Spleen (tissue), 11 donors: ENCODE measurements at regions not wholly inside any gene's neighbourhood (a gene's known extent, or its start where the extent isn't known, plus 50 kb on each side); places are given as distances from the start of the nearest gene placed in this dataset.

Experiments used
- DNase-seq: peaks from one replicate; pipeline ENCODE4 v3.0.0-alpha.2; 2020
- H3K27ac ChIP-seq, 8 donors: fragments of 200-600 bp; sonication (generic) in 7 of 8; 1 replicate in 4 of 8; 2 replicates in 4 of 8; pipeline versions ENCODE4 v1.5.0 to v1.8.0; 2016 to 2021; ENCODE audit warnings: inconsistent platforms in 4 of 8, mild to moderate bottlenecking in 4 of 8, moderate library complexity in 1 of 8
- H3K27me3 ChIP-seq, 7 donors: fragments of 200-600 bp; sonication (generic) in 6 of 7; replicated peaks in 1 of 7; 1 replicate in 4 of 7; 2 replicates in 3 of 7; pipeline versions ENCODE4 v1.5.0 to v1.8.0; 2016 to 2021; ENCODE audit warnings: inconsistent platforms in 3 of 7, mild to moderate bottlenecking in 1 of 7
- H3K36me3 ChIP-seq, 6 donors: fragments of 200-600 bp; sonication (generic) in 5 of 6; 1 replicate in 4 of 6; 2 replicates in 2 of 6; pipeline versions ENCODE4 v1.5.0 to v1.8.0; 2016 to 2021; ENCODE audit warnings: inconsistent platforms in 2 of 6
- H3K4me1 ChIP-seq, 6 donors: fragments of 200-600 bp; sonication (generic) in 5 of 6; 1 replicate in 3 of 6; 2 replicates in 3 of 6; pipeline versions ENCODE4 v1.5.0 to v1.8.0; 2016 to 2021; ENCODE audit warnings: inconsistent platforms in 3 of 6
- H3K4me3 ChIP-seq, 8 donors: fragments of 200-600 bp; sonication (generic) in 7 of 8; 1 replicate in 4 of 8; 2 replicates in 4 of 8; pipeline versions ENCODE4 v1.5.0 to v1.8.0; 2016 to 2021; ENCODE audit warnings: inconsistent platforms in 4 of 8, mild to moderate bottlenecking in 4 of 8, moderate library complexity in 2 of 8
- H3K9me3 ChIP-seq, 8 donors: fragments of 200-600 bp; sonication (generic) in 7 of 8; 1 replicate in 4 of 8; 2 replicates in 4 of 8; pipeline versions ENCODE4 v1.5.0 to v1.8.0; 2016 to 2021; ENCODE audit warnings: inconsistent platforms in 4 of 8
- POLR2A ChIP-seq, 3 donors: fragments of 450-650 bp; IDR thresholded peaks; one replicate each; pipeline ENCODE4 v1.5.1; 2017; ENCODE audit warnings: antibody characterized with exemption in 3 of 3, mild to moderate bottlenecking in 1 of 3
- POLR2AphosphoS5 ChIP-seq, 3 donors: sonication (generic); formaldehyde crosslinking; IDR thresholded peaks; one replicate each; pipeline ENCODE4 v1.5.1; 2017; ENCODE audit warnings: antibody characterized with exemption in 3 of 3
- WGBS, 5 donors: extraction: QIAGEN DNeasy Blood & Tissue Kit in 3 of 5; methylation state at CpG; one replicate each; pipeline versions ENCODE4 v1.1.5 to v1.1.7; 2013 to 2018; 5-methylcytosine and 5-hydroxymethylcytosine counted together
- intact Hi-C: fragments of 100-400 bp; cut with DNase I; formaldehyde crosslinking; loops from one replicate; pipeline ENCODE4 v1.15.0; 2023; ENCODE audit warnings: low total_unique reads
- TF ChIP-seq, protein P1 (sequence below), 11 experiments: fragments of 200-600 bp in 7 of 11; fragments of 450-650 bp in 4 of 11; sonication (generic) in 4 of 11; IDR thresholded peaks in 8 of 11; conservative IDR thresholded peaks in 3 of 11; 1 replicate in 7 of 11; 2 replicates in 4 of 11; pipeline versions ENCODE4 v1.4.0 to v1.8.0; 2016 to 2021; ENCODE audit warnings: antibody characterized with exemption in 11 of 11, inconsistent platforms in 4 of 11, mild to moderate bottlenecking in 1 of 11
- donor health status: healthy with polysubstance abuse.
- donor health status: DM: no; HTN: no; CAD: no; lungs with moderate emphysema.
- donor health status: DM: no; HTN: no; CAD: no.
- donor health status: Bipolar disorder and iron deficiency.
- donor health status: healthy.
- donor health status: DM: no; HTN: no; CAD: no.
- donor health status: DM: yes; HTN: yes; CAD: no.

DNA sequence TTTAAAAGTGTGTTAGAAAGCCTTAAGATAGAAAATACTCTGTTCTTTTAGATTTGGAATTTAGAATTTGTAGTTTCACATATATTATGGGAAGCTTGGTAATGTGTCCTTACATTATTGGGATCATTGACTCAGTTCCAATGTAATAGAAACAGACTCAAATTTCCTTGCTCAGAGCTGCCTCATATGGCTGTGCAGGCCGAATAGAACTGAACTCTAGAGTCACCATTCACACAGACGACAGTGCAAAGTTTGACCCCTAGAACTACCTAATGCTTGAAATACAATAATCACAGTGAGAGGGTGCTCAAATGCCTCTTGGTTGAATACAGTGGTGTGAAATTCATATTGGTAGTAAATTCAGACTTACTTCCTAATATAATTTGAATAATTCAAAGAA, 482.7 kb upstream of the CITED2 start:
- Histone ChIP-seq H3K4me1 (peaks cover 0 to 6% (median 0%) of the 10 kb centered on the region in 6 donors), H3K27ac (no peak overlapping the region), H3K27me3 (no peaks in the 10 kb centered on the region), H3K4me3 (no peak overlapping the region), H3K36me3 (no peaks in the 10 kb centered on the region), H3K9me3 (no peaks in the 10 kb centered on the region)
- WGBS, 5 donors, result 80 to 96% (median 85%) methylated on average over 2 of the region's 2 CpGs
- no peak for DNase-seq
- TF ChIP-seq, protein P1, sequence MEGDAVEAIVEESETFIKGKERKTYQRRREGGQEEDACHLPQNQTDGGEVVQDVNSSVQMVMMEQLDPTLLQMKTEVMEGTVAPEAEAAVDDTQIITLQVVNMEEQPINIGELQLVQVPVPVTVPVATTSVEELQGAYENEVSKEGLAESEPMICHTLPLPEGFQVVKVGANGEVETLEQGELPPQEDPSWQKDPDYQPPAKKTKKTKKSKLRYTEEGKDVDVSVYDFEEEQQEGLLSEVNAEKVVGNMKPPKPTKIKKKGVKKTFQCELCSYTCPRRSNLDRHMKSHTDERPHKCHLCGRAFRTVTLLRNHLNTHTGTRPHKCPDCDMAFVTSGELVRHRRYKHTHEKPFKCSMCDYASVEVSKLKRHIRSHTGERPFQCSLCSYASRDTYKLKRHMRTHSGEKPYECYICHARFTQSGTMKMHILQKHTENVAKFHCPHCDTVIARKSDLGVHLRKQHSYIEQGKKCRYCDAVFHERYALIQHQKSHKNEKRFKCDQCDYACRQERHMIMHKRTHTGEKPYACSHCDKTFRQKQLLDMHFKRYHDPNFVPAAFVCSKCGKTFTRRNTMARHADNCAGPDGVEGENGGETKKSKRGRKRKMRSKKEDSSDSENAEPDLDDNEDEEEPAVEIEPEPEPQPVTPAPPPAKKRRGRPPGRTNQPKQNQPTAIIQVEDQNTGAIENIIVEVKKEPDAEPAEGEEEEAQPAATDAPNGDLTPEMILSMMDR (IDR thresholded peaks at IDR 0.05 in 8 of 11, conservative IDR thresholded peaks at IDR 0.05 in 3 of 11), result no peak
- TF ChIP-seq POLR2A (IDR thresholded peaks at IDR 0.05), result no peak
- TF ChIP-seq POLR2AphosphoS5 (IDR thresholded peaks at IDR 0.05), result no peak
- intact Hi-C loops, result no loop called here

DNA sequence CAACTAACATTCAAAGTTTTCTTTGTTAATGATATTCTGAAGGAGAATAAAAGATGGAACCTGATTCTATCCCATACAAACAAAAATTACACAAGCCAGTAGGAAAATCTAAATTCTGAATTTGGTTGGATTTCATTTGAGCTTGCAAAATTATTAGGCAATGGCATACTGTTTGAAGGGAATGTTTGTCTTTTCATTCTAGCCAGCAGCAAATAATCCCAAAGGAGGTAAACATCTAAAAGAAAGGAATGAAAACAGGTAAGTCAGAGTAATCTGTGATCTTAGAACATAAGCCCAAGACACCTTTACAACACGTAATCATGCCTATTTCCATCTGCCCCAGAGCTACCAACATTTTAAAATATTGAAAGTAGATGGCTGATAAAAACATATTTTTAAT, 482.1 kb upstream of the CITED2 start:
- no peak overlapping the region for H3K4me3 ChIP-seq
- TF ChIP-seq, protein P1 (IDR thresholded peaks at IDR 0.05 in 8 of 11, conservative IDR thresholded peaks at IDR 0.05 in 3 of 11), result no peak
- TF ChIP-seq POLR2A (IDR thresholded peaks at IDR 0.05) (no peak), POLR2AphosphoS5 (IDR thresholded peaks at IDR 0.05) (no peak)
- no peaks in the 10 kb centered on the region for H3K9me3 ChIP-seq
- intact Hi-C loops, result no loop called here
- H3K27ac ChIP-seq, result peak overlapping the region in 2 of 8 donors; percentile 16 to 23
- H3K36me3 ChIP-seq, result no peaks in the 10 kb centered on the region
- peaks cover 0 to 6% (median 0%) of the 10 kb centered on the region in 6 donors for H3K4me1 ChIP-seq
- 92 to 96% (median 93%) methylated on average over 1 of the region's 1 CpG for WGBS, 5 donors
- DNase-seq, result no peak
- no peaks in the 10 kb centered on the region for H3K27me3 ChIP-seq

DNA sequence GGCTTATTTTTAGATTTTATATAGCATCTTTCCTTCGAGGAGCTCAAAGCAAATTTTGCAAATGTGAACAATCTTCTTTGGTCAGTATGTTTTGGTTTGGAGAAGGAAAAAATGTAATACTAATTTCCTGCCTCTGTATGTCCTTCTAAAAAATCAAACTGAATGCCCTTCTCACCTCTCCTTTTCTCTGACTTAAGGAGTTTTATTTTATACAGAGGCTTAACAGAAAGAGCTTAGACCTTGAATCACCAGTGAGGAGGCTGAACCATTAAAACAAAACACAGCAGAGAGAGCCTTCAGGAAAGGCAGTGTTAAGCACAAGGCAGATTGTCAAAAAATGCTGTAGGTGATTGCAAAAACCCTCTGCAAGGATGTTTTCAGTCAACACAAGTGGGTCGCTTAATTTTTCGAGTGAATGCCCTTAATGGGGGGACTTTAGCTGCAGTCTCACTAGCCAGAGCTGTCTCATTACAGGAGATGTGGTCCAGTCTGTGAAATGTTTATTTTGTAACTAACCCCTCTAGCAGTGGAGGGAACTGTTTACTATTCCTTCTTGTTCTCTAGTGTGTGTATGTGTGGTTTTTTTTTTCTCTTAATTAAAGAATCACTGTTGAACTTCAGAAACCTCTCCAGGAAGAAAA, 481.3 kb upstream of the CITED2 start:
- TF ChIP-seq POLR2A (IDR thresholded peaks at IDR 0.05), result no peak
- TF ChIP-seq, protein P1 (IDR thresholded peaks at IDR 0.05 in 8 of 11, conservative IDR thresholded peaks at IDR 0.05 in 3 of 11), result no peak
- no peak for TF ChIP-seq POLR2AphosphoS5 (IDR thresholded peaks at IDR 0.05)
- Histone ChIP-seq H3K27ac (peak overlapping the region in 3 of 8 donors; percentile 5 to 23 (median 16)), H3K9me3 (peaks cover 0 to 4% (median 0%) of the 10 kb centered on the region in 8 donors), H3K4me3 (no peak overlapping the region), H3K36me3 (no peaks in the 10 kb centered on the region), H3K4me1 (peaks cover 0 to 6% (median 0%) of the 10 kb centered on the region in 6 donors), H3K27me3 (no peaks in the 10 kb centered on the region)
- DNase-seq, result no peak
- intact Hi-C loops, result no loop called here
- 43 to 73% (median 49%) methylated on average over 3 of the region's 3 CpGs for WGBS, 5 donors

GRCh38 chr6:139853302-139853992, 479.0 kb upstream of the CITED2 start:
- Histone ChIP-seq H3K36me3 (no peaks in the 10 kb centered on the region), H3K27ac (no peak overlapping the region), H3K4me3 (no peak overlapping the region), H3K9me3 (peaks cover 0 to 11% (median 0%) of the 10 kb centered on the region in 8 donors), H3K4me1 (peaks cover 0 to 6% (median 0%) of the 10 kb centered on the region in 6 donors), H3K27me3 (no peaks in the 10 kb centered on the region)
- 70 to 84% (median 76%) methylated on average over 3 of the region's 3 CpGs for WGBS, 5 donors
- intact Hi-C loops, result no loop called here
- no peak for DNase-seq
- TF ChIP-seq POLR2A (IDR thresholded peaks at IDR 0.05) (no peak), POLR2AphosphoS5 (IDR thresholded peaks at IDR 0.05) (no peak)
- TF ChIP-seq, protein P1 (IDR thresholded peaks at IDR 0.05 in 8 of 11, conservative IDR thresholded peaks at IDR 0.05 in 3 of 11), result no peak
